C4-2B (cell line): ENCODE measurements at regions not wholly inside any gene's neighbourhood (a gene's known extent, or its start where the extent isn't known, plus 50 kb on each side); places are given as distances from the start of the nearest gene placed in this dataset.
"Not testable (repeated sequence)": the region's sequence is repeated elsewhere in the genome, so short reads cannot be mapped to it uniquely, and the experiment has no call there.

Experiments used
- CTCF ChIP-seq: fragments of 450-650 bp; conservative IDR thresholded peaks from 2 replicates; pipeline ENCODE4 v1.5.1; 2017; ENCODE audit warnings: mild to moderate bottlenecking
- ZFX ChIP-seq: fragments of 450-650 bp; IDR thresholded peaks from 2 replicates; pipeline ENCODE4 v1.6.1; 2017

GRCh38 chr15:53893468-53893867, 84.8 kb upstream of the UNC13C start:
- not testable (repeated sequence) for TF ChIP-seq CTCF, ZFX
